ENCODE measurements at regions not wholly inside any gene's neighbourhood (a gene's known extent, or its start where the extent isn't known, plus 50 kb on each side); places are given as distances from the start of the nearest gene placed in this dataset.
A peak's percentile ranks its signal among the peaks of the same experiment; 100 is the strongest.

DNA sequence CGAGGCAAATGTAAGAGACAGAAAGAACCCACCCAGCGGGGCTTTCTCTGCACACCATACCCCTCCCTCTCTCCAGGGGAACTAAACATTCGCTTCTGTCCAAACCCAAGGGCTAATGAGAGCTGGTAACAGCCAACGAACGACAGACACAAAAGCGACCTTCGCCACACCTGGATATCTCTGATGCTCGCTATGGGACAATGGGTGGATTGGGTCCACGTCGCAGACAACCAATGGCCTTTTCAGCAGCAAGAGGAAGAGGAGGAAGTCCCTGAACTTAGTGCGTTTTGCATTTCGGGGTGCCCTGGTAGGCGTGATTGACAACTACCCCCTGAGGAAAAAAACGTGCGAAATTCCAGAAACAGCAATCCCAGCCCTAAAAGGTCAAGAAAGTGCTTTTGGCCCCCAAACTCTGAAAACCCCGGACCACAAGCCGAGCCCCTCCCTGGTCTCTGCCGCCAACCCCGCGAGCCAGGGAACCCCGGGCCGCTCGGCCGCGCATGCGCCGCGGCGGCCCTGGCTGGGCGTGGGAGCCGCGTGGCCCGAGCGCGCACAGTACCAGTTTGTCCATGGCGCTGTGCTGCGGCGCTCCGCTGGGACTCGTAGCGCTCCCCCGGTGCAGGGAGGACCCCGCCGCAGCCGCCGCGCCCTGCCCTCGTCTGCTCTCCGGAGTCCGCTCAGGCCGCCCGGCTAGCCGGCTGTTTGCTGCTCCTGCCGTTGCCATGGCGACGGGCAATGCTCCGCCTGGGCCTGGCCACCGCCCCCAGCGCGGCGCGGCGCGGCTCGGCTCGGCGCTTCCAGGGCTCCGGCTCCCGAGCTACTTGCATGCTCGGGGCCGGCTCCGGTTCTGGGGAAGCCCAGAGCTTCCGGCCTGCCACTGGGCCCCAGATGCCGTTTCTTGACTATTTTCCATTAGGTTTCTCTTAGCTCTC lies 66.9 kb upstream of the DNAH5 start (continued):
- TF ChIP-seq, protein P1, sequence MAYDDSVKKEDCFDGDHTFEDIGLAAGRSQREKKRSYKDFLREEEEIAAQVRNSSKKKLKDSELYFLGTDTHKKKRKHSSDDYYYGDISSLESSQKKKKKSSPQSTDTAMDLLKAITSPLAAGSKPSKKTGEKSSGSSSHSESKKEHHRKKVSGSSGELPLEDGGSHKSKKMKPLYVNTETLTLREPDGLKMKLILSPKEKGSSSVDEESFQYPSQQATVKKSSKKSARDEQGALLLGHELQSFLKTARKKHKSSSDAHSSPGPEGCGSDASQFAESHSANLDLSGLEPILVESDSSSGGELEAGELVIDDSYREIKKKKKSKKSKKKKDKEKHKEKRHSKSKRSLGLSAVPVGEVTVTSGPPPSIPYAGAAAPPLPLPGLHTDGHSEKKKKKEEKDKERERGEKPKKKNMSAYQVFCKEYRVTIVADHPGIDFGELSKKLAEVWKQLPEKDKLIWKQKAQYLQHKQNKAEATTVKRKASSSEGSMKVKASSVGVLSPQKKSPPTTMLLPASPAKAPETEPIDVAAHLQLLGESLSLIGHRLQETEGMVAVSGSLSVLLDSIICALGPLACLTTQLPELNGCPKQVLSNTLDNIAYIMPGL (CRISPR knock-in tag; IDR thresholded peaks at IDR 0.05), result peak; percentile 57; the same call in 1 of the 2 replicates
- TF ChIP-seq, protein P2, sequence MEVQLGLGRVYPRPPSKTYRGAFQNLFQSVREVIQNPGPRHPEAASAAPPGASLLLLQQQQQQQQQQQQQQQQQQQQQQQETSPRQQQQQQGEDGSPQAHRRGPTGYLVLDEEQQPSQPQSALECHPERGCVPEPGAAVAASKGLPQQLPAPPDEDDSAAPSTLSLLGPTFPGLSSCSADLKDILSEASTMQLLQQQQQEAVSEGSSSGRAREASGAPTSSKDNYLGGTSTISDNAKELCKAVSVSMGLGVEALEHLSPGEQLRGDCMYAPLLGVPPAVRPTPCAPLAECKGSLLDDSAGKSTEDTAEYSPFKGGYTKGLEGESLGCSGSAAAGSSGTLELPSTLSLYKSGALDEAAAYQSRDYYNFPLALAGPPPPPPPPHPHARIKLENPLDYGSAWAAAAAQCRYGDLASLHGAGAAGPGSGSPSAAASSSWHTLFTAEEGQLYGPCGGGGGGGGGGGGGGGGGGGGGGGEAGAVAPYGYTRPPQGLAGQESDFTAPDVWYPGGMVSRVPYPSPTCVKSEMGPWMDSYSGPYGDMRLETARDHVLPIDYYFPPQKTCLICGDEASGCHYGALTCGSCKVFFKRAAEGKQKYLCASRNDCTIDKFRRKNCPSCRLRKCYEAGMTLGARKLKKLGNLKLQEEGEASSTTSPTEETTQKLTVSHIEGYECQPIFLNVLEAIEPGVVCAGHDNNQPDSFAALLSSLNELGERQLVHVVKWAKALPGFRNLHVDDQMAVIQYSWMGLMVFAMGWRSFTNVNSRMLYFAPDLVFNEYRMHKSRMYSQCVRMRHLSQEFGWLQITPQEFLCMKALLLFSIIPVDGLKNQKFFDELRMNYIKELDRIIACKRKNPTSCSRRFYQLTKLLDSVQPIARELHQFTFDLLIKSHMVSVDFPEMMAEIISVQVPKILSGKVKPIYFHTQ (CRISPR knock-in tag; IDR thresholded peaks at IDR 0.05), result no peak
- TF ChIP-seq HMGA2 (CRISPR knock-in tag; IDR thresholded peaks at IDR 0.05) (no peak), ZNF263 (CRISPR knock-in tag; IDR thresholded peaks at IDR 0.05; ENCODE audit: low read depth) (no peak), PRRX2 (CRISPR knock-in tag; IDR thresholded peaks at IDR 0.05) (no peak), TP53 (CRISPR knock-in tag; IDR thresholded peaks at IDR 0.05) (peak; percentile 32; the same call in 1 of the 2 replicates), NFYB (CRISPR knock-in tag; conservative IDR thresholded peaks at IDR 0.05; ENCODE audit: low read depth) (no peak), FOXK1 (CRISPR knock-in tag; IDR thresholded peaks at IDR 0.05) (0 out of 2 replicates have a peak, but pooled peaks have one; percentile 54)
- TF ChIP-seq, protein P3, sequence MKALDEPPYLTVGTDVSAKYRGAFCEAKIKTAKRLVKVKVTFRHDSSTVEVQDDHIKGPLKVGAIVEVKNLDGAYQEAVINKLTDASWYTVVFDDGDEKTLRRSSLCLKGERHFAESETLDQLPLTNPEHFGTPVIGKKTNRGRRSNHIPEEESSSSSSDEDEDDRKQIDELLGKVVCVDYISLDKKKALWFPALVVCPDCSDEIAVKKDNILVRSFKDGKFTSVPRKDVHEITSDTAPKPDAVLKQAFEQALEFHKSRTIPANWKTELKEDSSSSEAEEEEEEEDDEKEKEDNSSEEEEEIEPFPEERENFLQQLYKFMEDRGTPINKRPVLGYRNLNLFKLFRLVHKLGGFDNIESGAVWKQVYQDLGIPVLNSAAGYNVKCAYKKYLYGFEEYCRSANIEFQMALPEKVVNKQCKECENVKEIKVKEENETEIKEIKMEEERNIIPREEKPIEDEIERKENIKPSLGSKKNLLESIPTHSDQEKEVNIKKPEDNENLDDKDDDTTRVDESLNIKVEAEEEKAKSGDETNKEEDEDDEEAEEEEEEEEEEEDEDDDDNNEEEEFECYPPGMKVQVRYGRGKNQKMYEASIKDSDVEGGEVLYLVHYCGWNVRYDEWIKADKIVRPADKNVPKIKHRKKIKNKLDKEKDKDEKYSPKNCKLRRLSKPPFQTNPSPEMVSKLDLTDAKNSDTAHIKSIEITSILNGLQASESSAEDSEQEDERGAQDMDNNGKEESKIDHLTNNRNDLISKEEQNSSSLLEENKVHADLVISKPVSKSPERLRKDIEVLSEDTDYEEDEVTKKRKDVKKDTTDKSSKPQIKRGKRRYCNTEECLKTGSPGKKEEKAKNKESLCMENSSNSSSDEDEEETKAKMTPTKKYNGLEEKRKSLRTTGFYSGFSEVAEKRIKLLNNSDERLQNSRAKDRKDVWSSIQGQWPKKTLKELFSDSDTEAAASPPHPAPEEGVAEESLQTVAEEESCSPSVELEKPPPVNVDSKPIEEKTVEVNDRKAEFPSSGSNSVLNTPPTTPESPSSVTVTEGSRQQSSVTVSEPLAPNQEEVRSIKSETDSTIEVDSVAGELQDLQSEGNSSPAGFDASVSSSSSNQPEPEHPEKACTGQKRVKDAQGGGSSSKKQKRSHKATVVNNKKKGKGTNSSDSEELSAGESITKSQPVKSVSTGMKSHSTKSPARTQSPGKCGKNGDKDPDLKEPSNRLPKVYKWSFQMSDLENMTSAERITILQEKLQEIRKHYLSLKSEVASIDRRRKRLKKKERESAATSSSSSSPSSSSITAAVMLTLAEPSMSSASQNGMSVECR (CRISPR knock-in tag; IDR thresholded peaks at IDR 0.05; ENCODE audit: borderline replicate concordance), result no peak; the same call in 1 of the 2 replicates
- TF ChIP-seq, protein P4, sequence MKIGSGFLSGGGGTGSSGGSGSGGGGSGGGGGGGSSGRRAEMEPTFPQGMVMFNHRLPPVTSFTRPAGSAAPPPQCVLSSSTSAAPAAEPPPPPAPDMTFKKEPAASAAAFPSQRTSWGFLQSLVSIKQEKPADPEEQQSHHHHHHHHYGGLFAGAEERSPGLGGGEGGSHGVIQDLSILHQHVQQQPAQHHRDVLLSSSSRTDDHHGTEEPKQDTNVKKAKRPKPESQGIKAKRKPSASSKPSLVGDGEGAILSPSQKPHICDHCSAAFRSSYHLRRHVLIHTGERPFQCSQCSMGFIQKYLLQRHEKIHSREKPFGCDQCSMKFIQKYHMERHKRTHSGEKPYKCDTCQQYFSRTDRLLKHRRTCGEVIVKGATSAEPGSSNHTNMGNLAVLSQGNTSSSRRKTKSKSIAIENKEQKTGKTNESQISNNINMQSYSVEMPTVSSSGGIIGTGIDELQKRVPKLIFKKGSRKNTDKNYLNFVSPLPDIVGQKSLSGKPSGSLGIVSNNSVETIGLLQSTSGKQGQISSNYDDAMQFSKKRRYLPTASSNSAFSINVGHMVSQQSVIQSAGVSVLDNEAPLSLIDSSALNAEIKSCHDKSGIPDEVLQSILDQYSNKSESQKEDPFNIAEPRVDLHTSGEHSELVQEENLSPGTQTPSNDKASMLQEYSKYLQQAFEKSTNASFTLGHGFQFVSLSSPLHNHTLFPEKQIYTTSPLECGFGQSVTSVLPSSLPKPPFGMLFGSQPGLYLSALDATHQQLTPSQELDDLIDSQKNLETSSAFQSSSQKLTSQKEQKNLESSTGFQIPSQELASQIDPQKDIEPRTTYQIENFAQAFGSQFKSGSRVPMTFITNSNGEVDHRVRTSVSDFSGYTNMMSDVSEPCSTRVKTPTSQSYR (CRISPR knock-in tag; IDR thresholded peaks at IDR 0.05), result no peak
- TF ChIP-seq, protein P5, sequence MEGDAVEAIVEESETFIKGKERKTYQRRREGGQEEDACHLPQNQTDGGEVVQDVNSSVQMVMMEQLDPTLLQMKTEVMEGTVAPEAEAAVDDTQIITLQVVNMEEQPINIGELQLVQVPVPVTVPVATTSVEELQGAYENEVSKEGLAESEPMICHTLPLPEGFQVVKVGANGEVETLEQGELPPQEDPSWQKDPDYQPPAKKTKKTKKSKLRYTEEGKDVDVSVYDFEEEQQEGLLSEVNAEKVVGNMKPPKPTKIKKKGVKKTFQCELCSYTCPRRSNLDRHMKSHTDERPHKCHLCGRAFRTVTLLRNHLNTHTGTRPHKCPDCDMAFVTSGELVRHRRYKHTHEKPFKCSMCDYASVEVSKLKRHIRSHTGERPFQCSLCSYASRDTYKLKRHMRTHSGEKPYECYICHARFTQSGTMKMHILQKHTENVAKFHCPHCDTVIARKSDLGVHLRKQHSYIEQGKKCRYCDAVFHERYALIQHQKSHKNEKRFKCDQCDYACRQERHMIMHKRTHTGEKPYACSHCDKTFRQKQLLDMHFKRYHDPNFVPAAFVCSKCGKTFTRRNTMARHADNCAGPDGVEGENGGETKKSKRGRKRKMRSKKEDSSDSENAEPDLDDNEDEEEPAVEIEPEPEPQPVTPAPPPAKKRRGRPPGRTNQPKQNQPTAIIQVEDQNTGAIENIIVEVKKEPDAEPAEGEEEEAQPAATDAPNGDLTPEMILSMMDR (IDR thresholded peaks at IDR 0.05), result no peak

Measured in WTC11 (cell line).